Suprapubic skin (tissue), 4 donors: ENCODE measurements at regions not wholly inside any gene's neighbourhood (a gene's known extent, or its start where the extent isn't known, plus 50 kb on each side); places are given as distances from the start of the nearest gene placed in this dataset.

ENCODE experiments used
- DNase-seq, 2 donors: peaks; one replicate each; pipeline ENCODE4 v3.0.0-alpha.2; 2019; ENCODE audit warnings: low spot score in 2 of 2
- H3K27ac ChIP-seq: fragments of 200-600 bp; sonication (generic); one replicate; pipeline ENCODE4 v1.5.1; 2019
- H3K27me3 ChIP-seq: fragments of 200-600 bp; sonication (generic); one replicate; pipeline ENCODE4 v1.5.1; 2019
- H3K36me3 ChIP-seq: fragments of 200-600 bp; sonication (generic); one replicate; pipeline ENCODE4 v1.5.1; 2019
- H3K4me1 ChIP-seq: fragments of 200-600 bp; sonication (generic); one replicate; pipeline ENCODE4 v1.5.1; 2019
- H3K4me3 ChIP-seq: fragments of 200-600 bp; sonication (generic); one replicate; pipeline ENCODE4 v1.5.1; 2019; ENCODE audit warnings: mild to moderate bottlenecking
- H3K9me3 ChIP-seq: fragments of 200-600 bp; sonication (generic); one replicate; pipeline ENCODE4 v1.5.1; 2019
- CTCF ChIP-seq, 2 donors: fragments of 200-600 bp in 1 of 2; fragments of 450-650 bp in 1 of 2; sonication (generic) in 1 of 2; IDR thresholded peaks; one replicate each; pipeline ENCODE4 v1.5.1; 2016 to 2019; ENCODE audit warnings: antibody characterized with exemption in 2 of 2, mild to moderate bottlenecking in 1 of 2, moderate library complexity in 1 of 2
- EP300 ChIP-seq: sonication (generic); formaldehyde crosslinking; IDR thresholded peaks from one replicate; pipeline ENCODE4 v1.6.1; 2017; ENCODE audit warnings: antibody characterized with exemption
- POLR2A ChIP-seq, 2 donors: fragments of 450-650 bp; IDR thresholded peaks; one replicate each; pipeline ENCODE4 v1.6.1; 2017; ENCODE audit warnings: antibody characterized with exemption in 2 of 2, mild to moderate bottlenecking in 2 of 2, moderate library complexity in 2 of 2
- POLR2AphosphoS5 ChIP-seq, 3 donors: sonication (generic); formaldehyde crosslinking; IDR thresholded peaks; one replicate each; pipeline ENCODE4 v1.6.1; 2017; ENCODE audit warnings: antibody characterized with exemption in 3 of 3
- WGBS: methylation state at CpG from one replicate; pipeline ENCODE4 v1.1.5; 2018; 5-methylcytosine and 5-hydroxymethylcytosine counted together

GRCh38 chr13:103276775-103277498, 210.7 kb upstream of the SLC10A2 start:
- 64% methylated on average over 8 of the region's 8 CpGs for WGBS
- Histone ChIP-seq H3K36me3 (no peaks in the 10 kb centered on the region), H3K27ac (no peak overlapping the region), H3K4me1 (no peaks in the 10 kb centered on the region), H3K9me3 (no peaks in the 10 kb centered on the region), H3K4me3 (no peak overlapping the region), H3K27me3 (no peaks in the 10 kb centered on the region)
- TF ChIP-seq POLR2A (IDR thresholded peaks at IDR 0.05), result no peak
- no peak for TF ChIP-seq CTCF (IDR thresholded peaks at IDR 0.05)
- no peak for TF ChIP-seq POLR2AphosphoS5 (IDR thresholded peaks at IDR 0.05)
- no peak for TF ChIP-seq EP300
- DNase-seq, result no peak

- Histone ChIP-seq H3K27ac (no peak overlapping the region), H3K4me3 (no peak overlapping the region), H3K9me3 (no peaks in the 10 kb centered on the region), H3K27me3 (no peaks in the 10 kb centered on the region), H3K4me1 (no peaks in the 10 kb centered on the region), H3K36me3 (no peaks in the 10 kb centered on the region)
- no peak for DNase-seq
- WGBS, result 65% methylated on average over 4 of the region's 4 CpGs
- TF ChIP-seq CTCF (IDR thresholded peaks at IDR 0.05), result no peak
- TF ChIP-seq EP300, result no peak
- no peak for TF ChIP-seq POLR2A (IDR thresholded peaks at IDR 0.05)
- no peak for TF ChIP-seq POLR2AphosphoS5 (IDR thresholded peaks at IDR 0.05)
Measured at GRCh38 chr13:103275722-103276121, 209.5 kb upstream of the SLC10A2 start.

GRCh38 chr13:103275081-103275480, 208.9 kb upstream of the SLC10A2 start:
- no peak for DNase-seq
- WGBS, result 91% methylated on average over 2 of the region's 2 CpGs
- no peaks in the 10 kb centered on the region for H3K4me1 ChIP-seq
- H3K27me3 ChIP-seq, result no peaks in the 10 kb centered on the region
- H3K27ac ChIP-seq, result no peak overlapping the region
- H3K36me3 ChIP-seq, result no peaks in the 10 kb centered on the region
- no peak overlapping the region for H3K4me3 ChIP-seq
- TF ChIP-seq POLR2A (IDR thresholded peaks at IDR 0.05), result no peak
- TF ChIP-seq POLR2AphosphoS5 (IDR thresholded peaks at IDR 0.05), result no peak
- TF ChIP-seq CTCF (IDR thresholded peaks at IDR 0.05), result no peak
- TF ChIP-seq EP300, result no peak
- no peaks in the 10 kb centered on the region for H3K9me3 ChIP-seq

- H3K9me3 ChIP-seq, result peaks cover 3% of the 10 kb centered on the region
- H3K36me3 ChIP-seq, result no peaks in the 10 kb centered on the region
- no peaks in the 10 kb centered on the region for H3K27me3 ChIP-seq
- TF ChIP-seq POLR2A (IDR thresholded peaks at IDR 0.05) (no peak), POLR2AphosphoS5 (IDR thresholded peaks at IDR 0.05) (no peak), EP300 (no peak), CTCF (IDR thresholded peaks at IDR 0.05) (no peak)
- H3K4me1 ChIP-seq, result no peaks in the 10 kb centered on the region
- no peak overlapping the region for H3K4me3 ChIP-seq
- no peak overlapping the region for H3K27ac ChIP-seq
- DNase-seq, result no peak
Measured at GRCh38 chr13:103273825-103274224, 207.6 kb upstream of the SLC10A2 start.

GRCh38 chr13:103272770-103273169, 206.6 kb upstream of the SLC10A2 start:
- no peak for TF ChIP-seq CTCF (IDR thresholded peaks at IDR 0.05)
- TF ChIP-seq EP300, result no peak
- no peak for TF ChIP-seq POLR2AphosphoS5 (IDR thresholded peaks at IDR 0.05)
- TF ChIP-seq POLR2A (IDR thresholded peaks at IDR 0.05), result no peak
- WGBS, result 83% methylated on average over 2 of the region's 2 CpGs
- no peaks in the 10 kb centered on the region for H3K27me3 ChIP-seq

More at GRCh38 chr13:103272770-103273169, 206.6 kb upstream of the SLC10A2 start:
- DNase-seq, result no peak
- no peak overlapping the region for H3K4me3 ChIP-seq
- H3K4me1 ChIP-seq, result no peaks in the 10 kb centered on the region
- H3K27ac ChIP-seq, result no peak overlapping the region
- H3K36me3 ChIP-seq, result no peaks in the 10 kb centered on the region
- peaks cover 3% of the 10 kb centered on the region for H3K9me3 ChIP-seq
